ENCODE measurements at regions not wholly inside any gene's neighbourhood (a gene's known extent, or its start where the extent isn't known, plus 50 kb on each side); places are given as distances from the start of the nearest gene placed in this dataset.

GRCh38 chr9:3646226-3646625 lies 120.4 kb upstream of the RFX3 start:
- Histone ChIP-seq H3K4me1 (ENCODE audit: control insufficient read depth, insufficient read depth, low read length) (no peaks in the 10 kb centered on the region), H3K4me3 (no peak overlapping the region), H3K4me2 (ENCODE audit: control insufficient read depth, insufficient read depth) (no peak overlapping the region), H3K79me2 (ENCODE audit: control insufficient read depth, insufficient read depth, low read length) (no peaks in the 10 kb centered on the region), H3K9me3 (replicated peaks; ENCODE audit: control insufficient read depth, insufficient read depth, low read length) (no peaks in the 10 kb centered on the region), H3K9ac (ENCODE audit: control insufficient read depth, insufficient read depth, low read length) (no peak overlapping the region), H3K27ac (ENCODE audit: control insufficient read depth, insufficient read depth) (no peak overlapping the region), H2AFZ (ENCODE audit: control insufficient read depth, low read depth, low read length) (no peak overlapping the region), H3K36me3 (ENCODE audit: control insufficient read depth in 2 of 2, insufficient read depth in 2 of 2, low read length in 1 of 2) (no peaks in the 10 kb centered on the region), H4K20me1 (ENCODE audit: control insufficient read depth, insufficient read depth) (no peaks in the 10 kb centered on the region), H3K27me3 (replicated peaks in 1 of 2; ENCODE audit: control insufficient read depth in 2 of 2, insufficient read depth in 2 of 2, low read length in 1 of 2) (no peaks in the 10 kb centered on the region)
- CTCF ChIA-PET: interaction anchor here (1.4 to 4.2 kb wide), 3 partner anchors 172 to 206 kb away, joined by 3 to 27 read pairs (median 14); no protein-coding TSS in a partner anchor
- in situ Hi-C loops (cut with MboI) (no loop called here), intact Hi-C loops (cut with micrococcal nuclease; ENCODE audit: unreplicated experiment) (loop anchor here (2.0 to 10.0 kb wide), 2 partner anchors 179 to 401 kb away; no protein-coding TSS in a partner anchor)
- TF ChIP-seq STAT1 (conservative IDR thresholded peaks at IDR 0.05): no peak
- no peak for TF ChIP-seq MTA2 (IDR thresholded peaks at IDR 0.05; ENCODE audit: low read depth)
- TF ChIP-seq, protein P1, sequence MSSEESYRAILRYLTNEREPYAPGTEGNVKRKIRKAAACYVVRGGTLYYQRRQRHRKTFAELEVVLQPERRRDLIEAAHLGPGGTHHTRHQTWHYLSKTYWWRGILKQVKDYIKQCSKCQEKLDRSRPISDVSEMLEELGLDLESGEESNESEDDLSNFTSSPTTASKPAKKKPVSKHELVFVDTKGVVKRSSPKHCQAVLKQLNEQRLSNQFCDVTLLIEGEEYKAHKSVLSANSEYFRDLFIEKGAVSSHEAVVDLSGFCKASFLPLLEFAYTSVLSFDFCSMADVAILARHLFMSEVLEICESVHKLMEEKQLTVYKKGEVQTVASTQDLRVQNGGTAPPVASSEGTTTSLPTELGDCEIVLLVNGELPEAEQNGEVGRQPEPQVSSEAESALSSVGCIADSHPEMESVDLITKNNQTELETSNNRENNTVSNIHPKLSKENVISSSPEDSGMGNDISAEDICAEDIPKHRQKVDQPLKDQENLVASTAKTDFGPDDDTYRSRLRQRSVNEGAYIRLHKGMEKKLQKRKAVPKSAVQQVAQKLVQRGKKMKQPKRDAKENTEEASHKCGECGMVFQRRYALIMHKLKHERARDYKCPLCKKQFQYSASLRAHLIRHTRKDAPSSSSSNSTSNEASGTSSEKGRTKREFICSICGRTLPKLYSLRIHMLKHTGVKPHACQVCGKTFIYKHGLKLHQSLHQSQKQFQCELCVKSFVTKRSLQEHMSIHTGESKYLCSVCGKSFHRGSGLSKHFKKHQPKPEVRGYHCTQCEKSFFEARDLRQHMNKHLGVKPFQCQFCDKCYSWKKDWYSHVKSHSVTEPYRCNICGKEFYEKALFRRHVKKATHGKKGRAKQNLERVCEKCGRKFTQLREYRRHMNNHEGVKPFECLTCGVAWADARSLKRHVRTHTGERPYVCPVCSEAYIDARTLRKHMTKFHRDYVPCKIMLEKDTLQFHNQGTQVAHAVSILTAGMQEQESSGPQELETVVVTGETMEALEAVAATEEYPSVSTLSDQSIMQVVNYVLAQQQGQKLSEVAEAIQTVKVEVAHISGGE (CRISPR knock-in tag; IDR thresholded peaks at IDR 0.05): no peak
- TF ChIP-seq DPF2 (IDR thresholded peaks at IDR 0.05): no peak
- TF ChIP-seq EZH2 (IDR thresholded peaks at IDR 0.05; ENCODE audit: borderline replicate concordance, control insufficient read depth, low read depth, low read length): no peak
- no peak for TF ChIP-seq HDGF (IDR thresholded peaks at IDR 0.05)
- no peak for TF ChIP-seq BHLHE40 (IDR thresholded peaks at IDR 0.05; ENCODE audit: borderline replicate concordance in 1 of 2, low read depth in 2 of 2, low read length in 1 of 2)
- TF ChIP-seq FOXK2 (IDR thresholded peaks at IDR 0.05): no peak
- TF ChIP-seq ZZZ3 (IDR thresholded peaks at IDR 0.05; ENCODE audit: control insufficient read depth, insufficient read length, low read depth): no peak
- no peak for TF ChIP-seq CEBPB (IDR thresholded peaks at IDR 0.05; ENCODE audit: borderline replicate concordance in 1 of 2, low read depth in 2 of 2, low read length in 2 of 2)
- no peak for TF ChIP-seq NFIC (IDR thresholded peaks at IDR 0.05; ENCODE audit: low read depth, low read length)
- TF ChIP-seq SMAD5 (IDR thresholded peaks at IDR 0.05; ENCODE audit: low read depth): no peak
- no peak for TF ChIP-seq IKZF2 (IDR thresholded peaks at IDR 0.05)
- no peak for TF ChIP-seq YBX1 (IDR thresholded peaks at IDR 0.05)
- TF ChIP-seq SREBF2 (IDR thresholded peaks at IDR 0.05; ENCODE audit: low read length): no peak
- TF ChIP-seq SP1 (IDR thresholded peaks at IDR 0.05; ENCODE audit: low read depth, low read length): no peak
- no peak for TF ChIP-seq RCOR1 (conservative IDR thresholded peaks at IDR 0.05; ENCODE audit: low read depth, low read length)
- TF ChIP-seq, protein P2, sequence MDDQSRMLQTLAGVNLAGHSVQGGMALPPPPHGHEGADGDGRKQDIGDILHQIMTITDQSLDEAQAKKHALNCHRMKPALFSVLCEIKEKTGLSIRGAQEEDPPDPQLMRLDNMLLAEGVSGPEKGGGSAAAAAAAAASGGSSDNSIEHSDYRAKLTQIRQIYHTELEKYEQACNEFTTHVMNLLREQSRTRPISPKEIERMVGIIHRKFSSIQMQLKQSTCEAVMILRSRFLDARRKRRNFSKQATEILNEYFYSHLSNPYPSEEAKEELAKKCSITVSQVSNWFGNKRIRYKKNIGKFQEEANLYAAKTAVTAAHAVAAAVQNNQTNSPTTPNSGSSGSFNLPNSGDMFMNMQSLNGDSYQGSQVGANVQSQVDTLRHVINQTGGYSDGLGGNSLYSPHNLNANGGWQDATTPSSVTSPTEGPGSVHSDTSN (IDR thresholded peaks at IDR 0.05; ENCODE audit: insufficient replicate concordance, low read depth, low read length): no peak
- TF ChIP-seq HDAC2 (IDR thresholded peaks at IDR 0.05): no peak
- DNase-seq (ENCODE audit: low read depth, low spot score) (no peak), ATAC-seq (no peak), FAIRE-seq (no peak)
- SMC1A ChIA-PET (ENCODE audit: uncharacterized antibody, unreplicated experiment): interaction anchor here (1.1 kb wide), 1 partner anchor 404 kb away, joined by 3 read pairs; no protein-coding TSS in a partner anchor
- no TSS peak for BruUV-seq (replicated peaks)
- POLR2A ChIA-PET: interaction anchor here (0.7 kb wide), 1 partner anchor 119 kb away, joined by 3 read pairs; no protein-coding TSS in a partner anchor
- 100% methylated on average over 1 of the region's 1 CpG for WGBS (ENCODE audit: insufficient coverage, insufficient replicate concordance, low lambda C conversion rate, missing lambda C conversion rate)
- RAD21 ChIA-PET (ENCODE audit: unreplicated experiment): interaction anchor here (1.5 to 3.0 kb wide), 2 partner anchors 118 to 179 kb away, joined by 3 to 16 read pairs; no protein-coding TSS in a partner anchor
